ENCODE measurements at regions not wholly inside any gene's neighbourhood (a gene's known extent, or its start where the extent isn't known, plus 50 kb on each side); places are given as distances from the start of the nearest gene placed in this dataset.
A peak's percentile ranks its signal among the peaks of the same experiment; 100 is the strongest.

DNA sequence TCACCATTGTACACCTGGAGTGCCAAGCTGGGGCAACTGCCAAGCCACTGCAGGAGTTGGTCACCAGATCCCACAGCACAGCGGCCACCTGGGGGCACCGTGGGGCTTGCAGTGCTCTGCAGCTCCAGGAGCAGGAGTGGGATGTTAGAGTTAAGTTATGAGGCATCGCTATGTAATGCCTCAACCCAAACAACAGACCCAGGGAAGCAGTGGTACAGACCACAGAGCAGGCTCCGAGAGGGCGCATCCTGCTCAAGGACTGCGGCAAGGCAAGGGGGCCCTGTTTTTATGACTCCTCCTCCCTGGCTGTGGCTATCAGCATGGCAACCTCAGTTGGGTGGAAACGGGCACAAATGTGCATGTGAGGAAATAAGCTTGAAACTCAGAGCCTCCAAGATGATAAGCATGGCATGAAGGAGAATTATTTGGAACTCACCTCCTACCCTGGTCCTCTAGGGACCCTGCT is 63.1 kb downstream of the ARL6IP4 start (continued):
- TF ChIP-seq KAT7 (CRISPR knock-in tag; IDR thresholded peaks at IDR 0.05; ENCODE audit: borderline replicate concordance) (no peak), ZNF562 (CRISPR knock-in tag; IDR thresholded peaks at IDR 0.05; ENCODE audit: borderline replicate concordance) (no peak), NFKBIZ (CRISPR knock-in tag; IDR thresholded peaks at IDR 0.05) (no peak), ZNF441 (CRISPR knock-in tag; IDR thresholded peaks at IDR 0.05; ENCODE audit: borderline replicate concordance) (no peak), ZNF317 (CRISPR knock-in tag; IDR thresholded peaks at IDR 0.05) (no peak), SMARCC2 (IDR thresholded peaks at IDR 0.05) (no peak), GABPB1 (CRISPR knock-in tag; IDR thresholded peaks at IDR 0.05) (peak; percentile 34; the same call in 1 of the 2 replicates), NR2C2 (CRISPR knock-in tag; IDR thresholded peaks at IDR 0.05; ENCODE audit: borderline replicate concordance) (no peak), ZNF17 (CRISPR knock-in tag; IDR thresholded peaks at IDR 0.05) (no peak), ZNF234 (CRISPR knock-in tag; conservative IDR thresholded peaks at IDR 0.05) (no peak), ATF1 (CRISPR knock-in tag; IDR thresholded peaks at IDR 0.05) (no peak), NFE2L1 (CRISPR knock-in tag; IDR thresholded peaks at IDR 0.05; ENCODE audit: borderline replicate concordance) (no peak), ZNF333 (CRISPR knock-in tag; IDR thresholded peaks at IDR 0.05; ENCODE audit: borderline replicate concordance) (no peak), SMAD3 (CRISPR knock-in tag; IDR thresholded peaks at IDR 0.05) (peak; percentile 59; the same call in 1 of the 2 replicates), AKAP8 (CRISPR knock-in tag; IDR thresholded peaks at IDR 0.05) (no peak), HDAC1 (CRISPR knock-in tag; IDR thresholded peaks at IDR 0.05) (no peak), FOXA3 (CRISPR knock-in tag; IDR thresholded peaks at IDR 0.05) (peak; percentile 15; the same call in 1 of the 2 replicates), MIER2 (CRISPR knock-in tag; IDR thresholded peaks at IDR 0.05) (no peak), PHF20 (CRISPR knock-in tag; IDR thresholded peaks at IDR 0.05) (no peak), NR2F6 (IDR thresholded peaks at IDR 0.05) (no peak), NR2F6 (CRISPR knock-in tag; IDR thresholded peaks at IDR 0.05) (no peak), FLYWCH1 (CRISPR knock-in tag; IDR thresholded peaks at IDR 0.05) (no peak), CHCHD3 (CRISPR knock-in tag; IDR thresholded peaks at IDR 0.05) (no peak), TCF7 (IDR thresholded peaks at IDR 0.05; ENCODE audit: low read depth) (no peak), ZSCAN12 (CRISPR knock-in tag; IDR thresholded peaks at IDR 0.05) (no peak), ZNF232 (CRISPR knock-in tag; IDR thresholded peaks at IDR 0.05; ENCODE audit: borderline replicate concordance) (no peak)
- TF ChIP-seq, protein P1, sequence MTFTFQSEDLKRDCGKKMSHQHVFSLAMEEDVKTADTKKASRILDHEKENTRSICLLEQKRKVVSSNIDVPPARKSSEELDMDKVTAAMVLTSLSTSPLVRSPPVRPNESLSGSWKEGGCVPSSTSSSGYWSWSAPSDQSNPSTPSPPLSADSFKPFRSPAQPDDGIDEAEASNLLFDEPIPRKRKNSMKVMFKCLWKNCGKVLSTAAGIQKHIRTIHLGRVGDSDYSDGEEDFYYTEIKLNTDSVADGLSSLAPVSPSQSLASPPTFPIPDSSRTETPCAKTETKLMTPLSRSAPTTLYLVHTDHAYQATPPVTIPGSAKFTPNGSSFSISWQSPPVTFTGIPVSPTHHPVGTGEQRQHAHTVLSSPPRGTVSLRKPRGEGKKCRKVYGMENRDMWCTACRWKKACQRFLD (CRISPR knock-in tag; IDR thresholded peaks at IDR 0.05; ENCODE audit: borderline replicate concordance): no peak
- TF ChIP-seq, protein P2, sequence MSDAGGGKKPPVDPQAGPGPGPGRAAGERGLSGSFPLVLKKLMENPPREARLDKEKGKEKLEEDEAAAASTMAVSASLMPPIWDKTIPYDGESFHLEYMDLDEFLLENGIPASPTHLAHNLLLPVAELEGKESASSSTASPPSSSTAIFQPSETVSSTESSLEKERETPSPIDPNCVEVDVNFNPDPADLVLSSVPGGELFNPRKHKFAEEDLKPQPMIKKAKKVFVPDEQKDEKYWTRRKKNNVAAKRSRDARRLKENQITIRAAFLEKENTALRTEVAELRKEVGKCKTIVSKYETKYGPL (CRISPR knock-in tag; IDR thresholded peaks at IDR 0.05): no peak

All from HepG2 (cell line).